Adrenal gland (tissue), 9 donors: ENCODE measurements at regions not wholly inside any gene's neighbourhood (a gene's known extent, or its start where the extent isn't known, plus 50 kb on each side); places are given as distances from the start of the nearest gene placed in this dataset.

ENCODE experiments used
- DNase-seq, 7 donors: peaks; one replicate each; pipeline ENCODE4 v3.0.0-alpha.2; 2019 to 2020
- H3K27ac ChIP-seq, 5 donors: fragments of 200-600 bp; sonication (generic) in 4 of 5; 1 replicate in 3 of 5; 2 replicates in 2 of 5; pipeline versions ENCODE4 v1.5.1 to v1.8.0; 2016 to 2020; ENCODE audit warnings: mild to moderate bottlenecking in 1 of 5
- H3K27me3 ChIP-seq: fragments of 200-600 bp; 2 replicates; pipeline ENCODE4 v1.8.0; 2021
- H3K36me3 ChIP-seq, 2 donors: fragments of 200-600 bp; replicated peaks in 1 of 2; 1 replicate in 1 of 2; 2 replicates in 1 of 2; pipeline versions ENCODE4 v1.5.1 to v1.8.0; 2018 to 2022
- H3K4me1 ChIP-seq, 2 donors: fragments of 200-600 bp; replicated peaks in 1 of 2; 1 replicate in 1 of 2; 2 replicates in 1 of 2; pipeline versions ENCODE4 v1.5.1 to v1.8.0; 2018 to 2021
- H3K4me3 ChIP-seq, 4 donors: fragments of 200-600 bp; sonication (generic) in 3 of 4; one replicate each; pipeline ENCODE4 v1.5.1; 2016 to 2018
- H3K9me3 ChIP-seq, 3 donors: fragments of 200-600 bp; sonication (generic) in 1 of 3; replicated peaks in 1 of 3; 1 replicate in 2 of 3; 2 replicates in 1 of 3; pipeline versions ENCODE4 v1.5.1 to v1.8.0; 2016 to 2021
- POLR2A ChIP-seq, 2 donors: fragments of 450-650 bp; IDR thresholded peaks; one replicate each; pipeline ENCODE4 v1.6.1; 2017; ENCODE audit warnings: antibody characterized with exemption in 2 of 2, mild to moderate bottlenecking in 2 of 2, moderate library complexity in 1 of 2
- WGBS, 4 donors: extraction: QIAGEN DNeasy Blood & Tissue Kit in 2 of 4; methylation state at CpG; one replicate each; pipeline versions ENCODE4 v1.1.5 to v1.1.7; 2013 to 2017; 5-methylcytosine and 5-hydroxymethylcytosine counted together
- intact Hi-C, 2 donors: fragments of 100-400 bp; cut with DNase I; formaldehyde crosslinking; loops; one replicate each; pipeline versions ENCODE4 v1.14.1 to v1.15.0; 2022 to 2023
- TF ChIP-seq, protein P1 (sequence below), 6 experiments: fragments of 450-650 bp in 4 of 6; fragments of 200-600 bp in 2 of 6; sonication (generic) in 1 of 6; IDR thresholded peaks; 1 replicate in 5 of 6; 2 replicates in 1 of 6; pipeline versions ENCODE4 v1.5.1 to v1.8.0; 2016 to 2021; ENCODE audit warnings: antibody characterized with exemption in 6 of 6, mild to moderate bottlenecking in 2 of 6, moderate library complexity in 1 of 6
- donor health status: healthy with polysubstance abuse.
- donor health status: Bipolar disorder and iron deficiency.
- donor health status: DM: yes; HTN: yes; CAD: no.
- donor health status: DM: no; HTN: no; CAD: no.
- donor health status: DM: no; HTN: no; CAD: no.

DNA sequence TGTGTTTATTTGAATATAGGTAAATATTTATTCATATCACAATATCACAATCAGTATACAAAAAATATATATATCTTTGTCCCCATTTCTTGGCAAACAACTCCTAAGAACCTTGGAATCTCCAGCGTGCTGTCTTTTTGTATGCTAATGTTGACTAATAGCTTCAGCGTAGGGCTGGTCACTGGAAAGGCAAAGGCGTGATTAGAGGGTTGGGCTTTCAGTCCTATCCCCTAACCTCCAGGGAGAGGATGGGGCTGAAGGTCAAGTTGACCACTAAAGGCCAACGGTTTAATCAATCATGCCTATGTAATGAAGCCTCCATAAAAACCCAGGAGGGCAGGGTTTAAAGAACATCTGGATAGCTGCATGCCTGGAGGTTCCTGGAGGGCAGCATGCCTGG, 79.6 kb upstream of the BNC2 start:
- H3K27me3 ChIP-seq = no peaks in the 10 kb centered on the region
- no peaks in the 10 kb centered on the region for H3K4me1 ChIP-seq
- H3K4me3 ChIP-seq = no peak overlapping the region
- no peak for DNase-seq
- TF ChIP-seq POLR2A (IDR thresholded peaks at IDR 0.05) = no peak
- TF ChIP-seq, protein P1, sequence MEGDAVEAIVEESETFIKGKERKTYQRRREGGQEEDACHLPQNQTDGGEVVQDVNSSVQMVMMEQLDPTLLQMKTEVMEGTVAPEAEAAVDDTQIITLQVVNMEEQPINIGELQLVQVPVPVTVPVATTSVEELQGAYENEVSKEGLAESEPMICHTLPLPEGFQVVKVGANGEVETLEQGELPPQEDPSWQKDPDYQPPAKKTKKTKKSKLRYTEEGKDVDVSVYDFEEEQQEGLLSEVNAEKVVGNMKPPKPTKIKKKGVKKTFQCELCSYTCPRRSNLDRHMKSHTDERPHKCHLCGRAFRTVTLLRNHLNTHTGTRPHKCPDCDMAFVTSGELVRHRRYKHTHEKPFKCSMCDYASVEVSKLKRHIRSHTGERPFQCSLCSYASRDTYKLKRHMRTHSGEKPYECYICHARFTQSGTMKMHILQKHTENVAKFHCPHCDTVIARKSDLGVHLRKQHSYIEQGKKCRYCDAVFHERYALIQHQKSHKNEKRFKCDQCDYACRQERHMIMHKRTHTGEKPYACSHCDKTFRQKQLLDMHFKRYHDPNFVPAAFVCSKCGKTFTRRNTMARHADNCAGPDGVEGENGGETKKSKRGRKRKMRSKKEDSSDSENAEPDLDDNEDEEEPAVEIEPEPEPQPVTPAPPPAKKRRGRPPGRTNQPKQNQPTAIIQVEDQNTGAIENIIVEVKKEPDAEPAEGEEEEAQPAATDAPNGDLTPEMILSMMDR (IDR thresholded peaks at IDR 0.05) = no peak
- 36 to 55% (median 43%) methylated on average over 4 of the region's 4 CpGs for WGBS, 4 donors
- no peaks in the 10 kb centered on the region for H3K9me3 ChIP-seq
- H3K36me3 ChIP-seq = no peaks in the 10 kb centered on the region
- no peak overlapping the region for H3K27ac ChIP-seq
- intact Hi-C loops = no loop called here

DNA sequence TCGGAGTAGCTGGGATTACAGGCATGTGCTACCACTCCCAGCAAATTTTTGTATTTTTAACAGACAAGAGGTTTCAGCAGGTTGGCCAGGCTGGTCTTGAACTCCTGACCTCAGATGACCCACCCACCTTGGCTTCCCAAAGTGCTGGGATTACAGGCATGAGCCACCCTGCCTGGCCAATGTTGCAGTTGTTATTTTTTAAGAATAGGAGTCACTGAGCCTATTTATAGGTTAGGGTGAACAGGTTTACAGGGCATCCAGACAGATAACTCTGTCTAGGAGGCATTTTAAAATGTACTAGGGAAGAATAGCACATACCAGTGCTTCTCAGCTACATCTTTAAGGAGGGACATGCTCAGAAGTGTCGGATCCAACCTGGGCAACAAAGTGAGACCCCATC, 60.1 kb upstream of the BNC2 start:
- WGBS, 4 donors = 76 to 88% (median 81%) methylated on average over 2 of the region's 2 CpGs

DNA sequence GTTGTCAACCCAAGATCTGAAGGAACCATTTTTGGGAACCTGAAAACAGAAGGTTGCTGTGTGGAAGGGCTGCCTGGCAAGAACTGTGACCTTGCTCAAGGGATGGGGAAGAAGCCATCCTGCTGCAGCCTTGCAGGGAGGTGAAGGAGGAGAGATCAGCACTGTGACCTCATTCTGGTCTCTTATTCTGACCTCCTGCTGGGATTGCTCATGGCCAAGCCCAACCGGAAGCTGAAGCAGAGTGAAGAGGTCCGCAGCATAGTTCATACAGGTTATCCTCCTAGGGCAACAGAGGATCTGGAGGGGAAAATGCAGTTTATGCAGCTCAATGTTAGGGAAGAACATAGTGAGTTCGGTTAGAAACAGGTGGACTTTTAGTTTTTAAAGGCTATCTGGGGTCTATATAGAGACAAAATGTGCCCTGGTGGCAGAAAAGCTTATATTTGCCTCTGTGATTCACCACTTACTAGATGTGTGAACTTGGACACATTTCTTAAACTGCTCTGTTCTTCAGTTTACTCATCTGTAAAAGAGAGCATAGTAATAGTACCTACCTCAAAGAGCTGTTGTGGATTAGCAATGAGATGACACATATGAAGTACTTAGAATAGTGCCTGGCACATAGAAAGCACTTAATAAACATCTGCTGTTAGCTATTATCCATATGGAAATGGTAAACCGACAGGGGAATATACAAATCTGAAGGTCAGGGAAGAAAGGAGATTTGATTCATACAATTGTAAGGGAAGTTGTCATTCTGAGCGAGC, 57.9 kb upstream of the BNC2 start:
- Histone ChIP-seq H3K27me3 (no peaks in the 10 kb centered on the region), H3K4me1 (no peaks in the 10 kb centered on the region), H3K27ac (no peak overlapping the region), H3K9me3 (no peaks in the 10 kb centered on the region), H3K36me3 (no peaks in the 10 kb centered on the region), H3K4me3 (no peak overlapping the region)
- TF ChIP-seq, protein P1 (IDR thresholded peaks at IDR 0.05) = no peak
- no peak for TF ChIP-seq POLR2A (IDR thresholded peaks at IDR 0.05)
- no peak for DNase-seq
- WGBS, 4 donors = 53 to 76% (median 68%) methylated on average over 5 of the region's 5 CpGs
- intact Hi-C loops = no loop called here

More for the DNA sequence above, 60.1 kb upstream of the BNC2 start:
- Histone ChIP-seq H3K27ac (no peak overlapping the region), H3K27me3 (no peaks in the 10 kb centered on the region), H3K4me3 (no peak overlapping the region), H3K4me1 (no peaks in the 10 kb centered on the region), H3K9me3 (no peaks in the 10 kb centered on the region), H3K36me3 (no peaks in the 10 kb centered on the region)
- DNase-seq = no peak
- intact Hi-C loops = no loop called here
- TF ChIP-seq, protein P1 (IDR thresholded peaks at IDR 0.05) = no peak

DNA sequence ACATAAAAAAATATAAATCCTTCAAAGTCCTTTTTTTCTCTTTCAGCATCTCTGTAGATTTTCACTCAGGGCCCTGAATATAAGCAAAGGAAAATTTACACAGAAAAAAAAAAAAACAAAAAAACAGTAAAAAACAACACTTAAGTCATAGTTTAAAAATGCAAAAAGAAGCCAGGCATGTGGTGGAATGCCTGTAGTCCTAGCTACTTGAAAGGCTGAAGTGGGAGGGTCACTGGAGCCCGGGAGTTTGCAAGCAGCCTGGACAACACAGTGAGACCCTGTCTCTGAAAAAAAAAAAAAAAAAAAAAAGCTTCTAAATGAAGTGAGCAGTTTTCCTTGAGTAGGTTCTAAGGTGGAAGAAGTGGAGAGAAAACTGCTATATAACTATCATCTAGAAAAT, 55.0 kb upstream of the BNC2 start:
- intact Hi-C loops = no loop called here
- no peak for TF ChIP-seq POLR2A (IDR thresholded peaks at IDR 0.05)
- TF ChIP-seq, protein P1 (IDR thresholded peaks at IDR 0.05) = no peak
- DNase-seq = no peak
- Histone ChIP-seq H3K27me3 (no peaks in the 10 kb centered on the region), H3K9me3 (no peaks in the 10 kb centered on the region), H3K36me3 (no peaks in the 10 kb centered on the region), H3K4me1 (no peaks in the 10 kb centered on the region), H3K4me3 (no peak overlapping the region), H3K27ac (no peak overlapping the region)
- WGBS, 4 donors = 58 to 88% (median 85%) methylated on average over 1 of the region's 1 CpG
